ENCODE measurements at regions not wholly inside any gene's neighbourhood (a gene's known extent, or its start where the extent isn't known, plus 50 kb on each side); places are given as distances from the start of the nearest gene placed in this dataset.

DNA sequence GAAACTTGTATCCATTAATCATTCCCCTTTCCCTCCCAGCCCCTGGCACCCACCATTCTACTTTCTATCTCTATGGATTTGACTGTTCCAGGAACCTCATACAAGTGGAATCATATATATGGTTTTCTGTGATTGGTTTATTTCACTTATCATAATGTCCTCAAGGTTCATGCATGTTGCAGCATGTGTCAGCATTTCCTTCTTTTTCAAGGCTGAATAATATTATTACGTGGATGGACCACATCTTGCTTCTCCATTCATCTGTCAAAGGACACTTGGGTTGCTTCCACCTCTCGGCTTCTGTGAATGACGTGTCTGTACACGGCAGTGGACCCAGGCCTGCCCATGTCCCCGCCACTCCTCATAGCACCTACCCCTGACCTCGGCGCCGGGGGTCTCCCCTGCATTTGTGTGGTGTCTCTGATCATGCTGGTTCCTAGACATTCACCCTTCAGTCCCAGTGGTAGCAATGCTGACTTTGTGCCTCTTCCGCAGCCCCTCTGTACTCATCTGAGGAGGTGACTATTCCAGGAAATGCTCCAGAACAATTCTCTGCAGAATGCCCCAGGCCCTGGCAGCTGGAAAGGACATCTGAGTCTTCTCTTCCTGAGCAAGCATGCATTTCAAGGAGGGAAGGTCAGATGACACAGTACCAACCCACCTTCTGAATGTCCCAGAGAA, 136.9 kb downstream of the PSMG1 start:
- TF ChIP-seq, protein P1, sequence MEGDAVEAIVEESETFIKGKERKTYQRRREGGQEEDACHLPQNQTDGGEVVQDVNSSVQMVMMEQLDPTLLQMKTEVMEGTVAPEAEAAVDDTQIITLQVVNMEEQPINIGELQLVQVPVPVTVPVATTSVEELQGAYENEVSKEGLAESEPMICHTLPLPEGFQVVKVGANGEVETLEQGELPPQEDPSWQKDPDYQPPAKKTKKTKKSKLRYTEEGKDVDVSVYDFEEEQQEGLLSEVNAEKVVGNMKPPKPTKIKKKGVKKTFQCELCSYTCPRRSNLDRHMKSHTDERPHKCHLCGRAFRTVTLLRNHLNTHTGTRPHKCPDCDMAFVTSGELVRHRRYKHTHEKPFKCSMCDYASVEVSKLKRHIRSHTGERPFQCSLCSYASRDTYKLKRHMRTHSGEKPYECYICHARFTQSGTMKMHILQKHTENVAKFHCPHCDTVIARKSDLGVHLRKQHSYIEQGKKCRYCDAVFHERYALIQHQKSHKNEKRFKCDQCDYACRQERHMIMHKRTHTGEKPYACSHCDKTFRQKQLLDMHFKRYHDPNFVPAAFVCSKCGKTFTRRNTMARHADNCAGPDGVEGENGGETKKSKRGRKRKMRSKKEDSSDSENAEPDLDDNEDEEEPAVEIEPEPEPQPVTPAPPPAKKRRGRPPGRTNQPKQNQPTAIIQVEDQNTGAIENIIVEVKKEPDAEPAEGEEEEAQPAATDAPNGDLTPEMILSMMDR (IDR thresholded peaks at IDR 0.05) = no peak
- no peak for TF ChIP-seq POLR2A (IDR thresholded peaks at IDR 0.05)

All from lower leg skin (tissue), 3 donors.